GM10248 (cell line): ENCODE measurements at regions not wholly inside any gene's neighbourhood (a gene's known extent, or its start where the extent isn't known, plus 50 kb on each side); places are given as distances from the start of the nearest gene placed in this dataset.

ENCODE experiments used
- CTCF ChIA-PET: fragments of 300-600 bp; sonication (Branson Sonifier 250); formaldehyde crosslinking; extraction: SDS; loops from one replicate; lab custom pipeline; 2021; ENCODE audit warnings: antibody characterized with exemption; lab: Yijun Ruan, JAX
- POLR2A ChIA-PET: fragments of 350-650 bp; sonication (Branson Sonifier 250); formaldehyde crosslinking; extraction: SDS; loops from one replicate; lab custom pipeline; 2020; ENCODE audit warnings: antibody characterized with exemption; lab: Yijun Ruan, JAX
- DNase-seq: peaks from one replicate; pipeline ENCODE4 v3.0.0; 2012; ENCODE audit errors: extremely low spot score
- TF ChIP-seq, protein P1 (sequence below): IDR thresholded peaks from 2 replicates; pipeline ENCODE4 v1.5.1; 2012; ENCODE audit warnings: mild to moderate bottlenecking, low read depth; ENCODE audit errors: extremely low read depth, missing control alignments, control extremely low read depth

DNA sequence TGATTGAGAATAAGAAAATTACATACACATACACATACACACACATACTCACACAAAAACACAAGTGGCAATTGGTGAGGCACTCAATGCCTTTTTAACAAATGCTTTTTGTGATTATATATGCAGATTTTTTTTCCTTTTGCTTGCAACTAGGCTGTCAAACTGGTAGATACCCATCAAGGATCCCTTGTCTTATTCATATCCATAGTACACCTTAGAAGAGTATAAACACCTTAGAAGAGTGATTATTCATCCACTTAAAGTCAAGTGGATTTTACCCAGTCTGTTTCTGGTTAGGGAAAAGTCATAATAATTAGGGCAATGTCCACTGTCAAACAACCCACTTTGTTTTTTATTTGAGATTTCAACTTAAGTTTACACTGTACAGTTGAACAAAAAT, 1773.4 kb upstream of the MIR17HG start:
- ChIA-PET POLR2A (no interaction called here), CTCF (no interaction called here)
- no peak for DNase-seq
- TF ChIP-seq, protein P1, sequence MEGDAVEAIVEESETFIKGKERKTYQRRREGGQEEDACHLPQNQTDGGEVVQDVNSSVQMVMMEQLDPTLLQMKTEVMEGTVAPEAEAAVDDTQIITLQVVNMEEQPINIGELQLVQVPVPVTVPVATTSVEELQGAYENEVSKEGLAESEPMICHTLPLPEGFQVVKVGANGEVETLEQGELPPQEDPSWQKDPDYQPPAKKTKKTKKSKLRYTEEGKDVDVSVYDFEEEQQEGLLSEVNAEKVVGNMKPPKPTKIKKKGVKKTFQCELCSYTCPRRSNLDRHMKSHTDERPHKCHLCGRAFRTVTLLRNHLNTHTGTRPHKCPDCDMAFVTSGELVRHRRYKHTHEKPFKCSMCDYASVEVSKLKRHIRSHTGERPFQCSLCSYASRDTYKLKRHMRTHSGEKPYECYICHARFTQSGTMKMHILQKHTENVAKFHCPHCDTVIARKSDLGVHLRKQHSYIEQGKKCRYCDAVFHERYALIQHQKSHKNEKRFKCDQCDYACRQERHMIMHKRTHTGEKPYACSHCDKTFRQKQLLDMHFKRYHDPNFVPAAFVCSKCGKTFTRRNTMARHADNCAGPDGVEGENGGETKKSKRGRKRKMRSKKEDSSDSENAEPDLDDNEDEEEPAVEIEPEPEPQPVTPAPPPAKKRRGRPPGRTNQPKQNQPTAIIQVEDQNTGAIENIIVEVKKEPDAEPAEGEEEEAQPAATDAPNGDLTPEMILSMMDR: no peak

DNA sequence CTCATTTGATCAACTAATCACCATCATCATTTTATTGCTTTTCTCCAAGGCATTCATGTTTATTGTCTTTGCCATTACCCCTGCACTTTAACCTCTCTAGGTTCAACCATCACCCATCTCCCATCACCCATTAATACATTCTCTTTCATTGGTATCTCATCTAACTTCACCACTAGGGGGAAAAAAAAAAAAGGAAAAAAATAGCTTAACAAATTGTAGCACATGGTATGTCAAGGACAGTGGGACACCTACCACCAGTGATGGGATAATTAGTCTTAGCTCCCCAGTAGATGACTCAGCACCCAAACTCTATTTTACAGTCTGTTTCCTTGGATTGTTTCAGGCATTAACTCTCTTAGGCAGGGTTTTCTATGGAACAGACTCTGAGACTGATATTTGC, 1770.2 kb upstream of the MIR17HG start:
- CTCF ChIA-PET: no interaction called here
- POLR2A ChIA-PET: no interaction called here
- no peak for DNase-seq
- TF ChIP-seq, protein P1: no peak

DNA sequence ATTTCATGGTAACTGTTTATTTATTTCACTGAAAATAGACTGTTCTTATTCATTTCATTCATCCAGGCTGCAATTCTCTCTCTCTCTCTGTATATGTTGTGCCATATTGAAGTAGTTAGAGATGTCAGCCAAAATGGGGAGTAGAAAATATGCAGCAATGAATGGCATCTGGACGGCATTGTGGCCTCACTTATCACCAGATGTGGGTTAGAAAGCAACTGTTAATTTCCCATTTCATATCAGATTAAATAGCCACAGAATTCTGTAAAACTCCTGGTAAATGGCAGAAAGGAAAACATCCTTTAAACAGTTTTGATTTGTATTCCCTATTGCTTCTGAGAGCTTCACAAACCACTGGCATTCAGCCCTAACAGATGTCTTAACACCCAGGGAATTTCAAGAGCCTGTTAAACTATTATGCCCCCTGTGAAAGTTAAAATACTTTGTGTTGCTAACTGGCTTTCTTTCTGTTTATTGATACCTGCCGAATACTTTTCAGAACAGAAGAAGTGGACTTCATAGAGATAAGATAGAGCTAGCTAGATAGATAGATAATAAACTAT, 1763.3 kb upstream of the MIR17HG start:
- TF ChIP-seq, protein P1: no peak
- DNase-seq: no peak
- CTCF ChIA-PET: interaction anchor here (2.1 kb wide), 1 partner anchor 8 kb away, joined by 7 read pairs; no protein-coding TSS in a partner anchor
- POLR2A ChIA-PET: no interaction called here

DNA sequence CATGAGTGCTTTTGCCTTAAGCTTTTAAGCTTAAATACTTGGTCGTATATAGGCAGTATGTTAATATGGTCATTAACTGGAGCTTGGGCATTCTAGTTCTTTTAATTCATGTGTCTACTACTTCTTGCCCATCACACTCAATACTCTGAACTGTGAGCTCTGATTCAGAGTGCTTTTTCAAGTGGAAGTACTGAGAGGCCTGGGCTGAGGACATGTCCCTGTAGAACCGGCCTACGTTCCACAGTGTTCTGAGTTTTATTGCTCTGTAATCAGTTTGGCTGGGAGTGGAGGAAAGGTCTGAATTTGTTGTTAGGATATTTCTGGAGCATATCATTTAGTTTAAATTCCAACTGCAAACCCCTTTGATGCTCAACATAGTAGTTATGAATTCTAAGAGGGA, 1744.8 kb upstream of the MIR17HG start:
- no peak for DNase-seq
- TF ChIP-seq, protein P1: no peak
- ChIA-PET CTCF (interaction anchor here (1.9 kb wide), 1 partner anchor 9 kb away, joined by 4 read pairs; no protein-coding TSS in a partner anchor), POLR2A (no interaction called here)

DNA sequence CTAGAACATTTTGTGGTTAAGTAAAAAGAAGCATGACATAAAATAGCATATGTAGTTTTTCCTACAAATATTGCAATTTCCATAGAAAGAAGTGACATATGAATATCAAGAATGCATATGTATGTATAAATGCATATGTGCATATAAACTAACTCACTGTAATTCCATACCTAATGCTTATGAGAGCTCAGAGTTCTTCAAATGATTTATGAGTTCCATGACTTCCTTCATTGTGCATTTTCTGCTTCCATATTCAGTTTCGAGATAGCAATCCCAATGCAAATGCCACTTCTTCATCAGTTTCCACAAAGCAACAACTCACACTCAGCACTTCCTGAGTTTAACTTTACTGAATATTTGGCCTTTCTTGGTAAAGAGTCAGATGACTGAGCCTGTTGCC, 1744.3 kb upstream of the MIR17HG start:
- TF ChIP-seq, protein P1: no peak
- ChIA-PET CTCF (no interaction called here), POLR2A (no interaction called here)
- no peak for DNase-seq

DNA sequence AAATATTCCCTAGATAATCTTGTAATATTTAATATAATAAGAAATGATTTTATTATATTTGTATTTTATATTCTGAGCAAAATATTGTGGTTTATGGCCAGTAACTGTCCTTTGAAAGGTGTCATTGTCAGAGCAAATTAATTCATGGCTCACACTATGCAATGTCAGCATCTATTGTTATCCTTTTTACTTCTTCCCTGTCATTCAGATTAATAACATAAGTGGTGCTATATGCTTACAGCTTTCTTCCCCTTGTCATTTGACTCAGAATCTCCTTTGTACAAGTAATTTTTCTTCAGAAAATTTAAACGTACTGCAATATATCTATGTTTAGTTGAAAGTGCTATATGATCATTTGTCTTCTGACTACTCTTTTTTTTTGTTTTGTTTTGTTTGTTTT, 1738.2 kb upstream of the MIR17HG start:
- TF ChIP-seq, protein P1: no peak
- no peak for DNase-seq
- CTCF ChIA-PET: no interaction called here
- POLR2A ChIA-PET: no interaction called here
